Activated CD4-positive, alpha-beta memory T cell treated with anti-CD3 and anti-CD28 coated beads for 36 hours (primary cell): ENCODE measurements at regions not wholly inside any gene's neighbourhood (a gene's known extent, or its start where the extent isn't known, plus 50 kb on each side); places are given as distances from the start of the nearest gene placed in this dataset. TPM values are rescaled to one million over a fixed set of nuclear protein-coding genes. Genes with fewer than 3 reads are reported as not detected.

Experiments
- microRNA-seq: library from miRNA; unstranded; fragments of <30 nt; microRNA quantifications from one replicate; pipeline ENCODE4 v1.2.0, GENCODE V29; 2022; ENCODE audit warnings: borderline number of aligned reads, borderline microRNAs expressed, borderline replicate concordance

Small RNAs in the stretch of these regions (microRNA-seq; reads per million reads assigned to microRNA genes)
- gene MIR5702, result not detected
